ENCODE measurements at regions not wholly inside any gene's neighbourhood (a gene's known extent, or its start where the extent isn't known, plus 50 kb on each side); places are given as distances from the start of the nearest gene placed in this dataset.

DNA sequence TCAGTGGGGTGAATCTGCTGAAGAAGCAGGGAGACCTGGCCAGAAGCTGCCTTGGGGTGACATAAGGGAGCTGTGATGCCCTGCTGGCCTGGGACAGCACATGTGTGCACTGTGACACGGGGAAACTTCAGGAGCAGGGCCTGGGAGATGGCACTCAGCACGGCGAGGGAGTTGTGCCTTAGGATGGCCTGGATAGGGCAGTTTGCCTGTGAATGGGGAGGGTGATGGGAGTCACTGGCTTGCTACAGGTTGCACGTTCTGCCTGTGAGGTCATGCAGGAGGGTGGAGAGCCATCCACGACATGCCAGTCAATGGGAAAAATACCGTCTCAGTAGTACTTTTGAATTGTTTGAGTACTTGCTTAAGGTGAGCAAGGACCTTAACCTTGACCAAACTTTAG, 76.8 kb upstream of the UBE3A start:
- Histone ChIP-seq H3K9me3 (ENCODE audit: control insufficient read depth, insufficient read depth, low read length) (no peaks in the 10 kb centered on the region), H3K4me1 (ENCODE audit: control insufficient read depth, insufficient read depth, low read length) (peaks cover 7% of the 10 kb centered on the region), H3K4me3 (ENCODE audit: low read depth, low read length) (no peak overlapping the region), H3K27me3 (ENCODE audit: control insufficient read depth, insufficient read depth, low read length) (no peaks in the 10 kb centered on the region), H3K27ac (ENCODE audit: low read depth, low read length) (no peak overlapping the region), H3K36me3 (ENCODE audit: control insufficient read depth, insufficient read depth, low read length) (no peaks in the 10 kb centered on the region)
- whole genome bisulfite sequencing (ENCODE audit: insufficient coverage) = 92% methylated on average over 6 of the region's 6 CpGs
- DNase-seq (ENCODE audit: low read depth in 4 of 6, low spot score in 6 of 6) = no peak

DNA sequence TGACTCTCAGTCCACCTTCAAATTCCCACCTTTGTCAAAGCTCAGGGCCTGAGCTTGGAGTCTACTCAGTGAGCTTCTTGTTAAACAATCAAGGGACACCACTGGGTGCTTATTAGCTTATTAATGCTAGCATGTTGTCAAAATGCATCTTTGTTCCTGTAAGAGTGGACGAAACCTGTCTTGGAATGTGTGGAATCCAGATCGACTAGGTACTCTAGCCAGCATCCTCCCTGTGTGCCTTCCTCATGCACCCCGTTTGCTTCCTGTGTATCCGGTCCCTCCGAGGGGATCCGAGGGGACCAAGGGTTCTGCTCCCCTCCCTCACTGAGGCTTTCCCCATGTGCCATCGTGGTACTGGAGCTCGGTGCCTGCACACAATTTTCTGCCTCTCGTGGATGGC, 75.7 kb upstream of the UBE3A start:
- Histone ChIP-seq H3K27me3 (ENCODE audit: control insufficient read depth, insufficient read depth, low read length) (no peaks in the 10 kb centered on the region), H3K9me3 (ENCODE audit: control insufficient read depth, insufficient read depth, low read length) (no peaks in the 10 kb centered on the region), H3K4me3 (ENCODE audit: low read depth, low read length) (no peak overlapping the region), H3K27ac (ENCODE audit: low read depth, low read length) (no peak overlapping the region), H3K4me1 (ENCODE audit: control insufficient read depth, insufficient read depth, low read length) (peaks cover 7% of the 10 kb centered on the region), H3K36me3 (ENCODE audit: control insufficient read depth, insufficient read depth, low read length) (no peaks in the 10 kb centered on the region)
- WGBS (ENCODE audit: insufficient coverage) = 90% methylated on average over 9 of the region's 9 CpGs
- no peak for DNase-seq (ENCODE audit: low read depth in 4 of 6, low spot score in 6 of 6)

DNA sequence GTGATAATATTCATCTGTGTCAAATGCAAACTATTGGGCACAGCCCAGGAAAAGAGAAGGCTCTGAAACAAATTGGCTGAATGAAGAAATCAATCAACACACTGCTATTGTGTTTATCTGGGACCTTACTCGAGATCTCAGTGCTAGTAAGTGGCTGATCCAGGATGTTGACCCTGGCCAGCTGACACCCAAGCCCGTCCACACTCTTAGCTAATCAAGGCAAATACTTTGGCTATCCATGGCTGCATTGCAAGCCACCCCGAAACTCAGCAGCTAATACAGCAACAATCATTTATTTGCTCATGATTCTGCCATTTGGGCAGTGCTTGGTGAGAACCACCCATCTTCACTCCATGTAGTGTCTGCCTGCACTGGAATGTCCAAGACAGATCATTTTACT, 74.1 kb upstream of the UBE3A start:
- no peak overlapping the region for H3K4me3 ChIP-seq (ENCODE audit: low read depth, low read length)
- 69% methylated on average over 3 of the region's 3 CpGs for WGBS (ENCODE audit: insufficient coverage)
- H3K9me3 ChIP-seq (ENCODE audit: control insufficient read depth, insufficient read depth, low read length) = no peaks in the 10 kb centered on the region
- H3K27me3 ChIP-seq (ENCODE audit: control insufficient read depth, insufficient read depth, low read length) = no peaks in the 10 kb centered on the region
- no peaks in the 10 kb centered on the region for H3K36me3 ChIP-seq (ENCODE audit: control insufficient read depth, insufficient read depth, low read length)
- peaks cover 7% of the 10 kb centered on the region for H3K4me1 ChIP-seq (ENCODE audit: control insufficient read depth, insufficient read depth, low read length)
- no peak for DNase-seq (ENCODE audit: low read depth in 4 of 6, low spot score in 6 of 6)
- no peak overlapping the region for H3K27ac ChIP-seq (ENCODE audit: low read depth, low read length)

DNA sequence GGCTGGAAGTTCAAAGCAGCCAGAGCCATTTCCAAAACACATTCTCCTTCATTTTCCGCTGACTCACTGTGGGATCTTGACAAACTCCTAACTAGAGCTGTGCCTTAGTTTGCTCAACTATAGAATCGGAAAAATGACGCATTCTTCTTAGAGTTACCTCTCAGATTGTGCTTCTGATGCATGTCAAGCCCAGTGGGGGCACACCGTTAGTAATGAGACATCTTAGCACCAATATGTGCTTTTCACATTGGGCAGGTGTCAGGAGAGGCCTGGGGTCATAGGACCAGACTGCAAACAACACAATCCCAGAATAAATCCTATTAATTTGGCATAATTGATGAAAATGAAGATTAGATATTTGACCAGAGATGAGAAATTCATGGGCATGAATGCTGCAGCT, 71.3 kb upstream of the UBE3A start:
- no peaks in the 10 kb centered on the region for H3K36me3 ChIP-seq (ENCODE audit: control insufficient read depth, insufficient read depth, low read length)
- no peaks in the 10 kb centered on the region for H3K27me3 ChIP-seq (ENCODE audit: control insufficient read depth, insufficient read depth, low read length)
- no peak overlapping the region for H3K4me3 ChIP-seq (ENCODE audit: low read depth, low read length)
- 73% methylated on average over 2 of the region's 4 CpGs for WGBS (ENCODE audit: insufficient coverage)
- DNase-seq (ENCODE audit: low read depth in 4 of 6, low spot score in 6 of 6) = no peak
- H3K4me1 ChIP-seq (ENCODE audit: control insufficient read depth, insufficient read depth, low read length) = peaks cover 7% of the 10 kb centered on the region
- H3K27ac ChIP-seq (ENCODE audit: low read depth, low read length) = no peak overlapping the region
- no peaks in the 10 kb centered on the region for H3K9me3 ChIP-seq (ENCODE audit: control insufficient read depth, insufficient read depth, low read length)

DNA sequence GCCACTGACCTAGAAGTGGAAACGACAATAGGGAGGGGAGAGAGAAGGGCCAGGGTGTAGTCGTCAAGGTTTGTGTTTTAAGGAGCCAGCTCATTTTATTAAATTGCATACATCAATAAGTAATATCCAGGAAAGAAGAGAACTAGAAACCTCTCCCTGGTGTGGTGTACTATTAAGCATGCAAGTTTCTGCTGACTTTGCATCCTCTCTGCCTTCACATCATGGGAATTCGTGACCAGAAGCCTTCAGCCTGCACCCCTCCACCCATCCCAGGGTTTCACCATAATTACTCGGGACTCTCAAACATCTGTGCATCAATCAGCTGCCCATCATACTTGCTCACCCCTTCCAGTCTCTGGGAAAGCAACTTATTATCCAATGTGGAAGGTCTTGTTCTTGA, 70.9 kb upstream of the UBE3A start:
- H3K4me1 ChIP-seq (ENCODE audit: control insufficient read depth, insufficient read depth, low read length) = peaks cover 7% of the 10 kb centered on the region
- H3K27ac ChIP-seq (ENCODE audit: low read depth, low read length) = no peak overlapping the region
- DNase-seq (ENCODE audit: low read depth in 4 of 6, low spot score in 6 of 6) = no peak
- no peaks in the 10 kb centered on the region for H3K36me3 ChIP-seq (ENCODE audit: control insufficient read depth, insufficient read depth, low read length)
- H3K4me3 ChIP-seq (ENCODE audit: low read depth, low read length) = no peak overlapping the region
- 58% methylated on average over 1 of the region's 4 CpGs for WGBS (ENCODE audit: insufficient coverage)
- H3K9me3 ChIP-seq (ENCODE audit: control insufficient read depth, insufficient read depth, low read length) = no peaks in the 10 kb centered on the region
- no peaks in the 10 kb centered on the region for H3K27me3 ChIP-seq (ENCODE audit: control insufficient read depth, insufficient read depth, low read length)

DNA sequence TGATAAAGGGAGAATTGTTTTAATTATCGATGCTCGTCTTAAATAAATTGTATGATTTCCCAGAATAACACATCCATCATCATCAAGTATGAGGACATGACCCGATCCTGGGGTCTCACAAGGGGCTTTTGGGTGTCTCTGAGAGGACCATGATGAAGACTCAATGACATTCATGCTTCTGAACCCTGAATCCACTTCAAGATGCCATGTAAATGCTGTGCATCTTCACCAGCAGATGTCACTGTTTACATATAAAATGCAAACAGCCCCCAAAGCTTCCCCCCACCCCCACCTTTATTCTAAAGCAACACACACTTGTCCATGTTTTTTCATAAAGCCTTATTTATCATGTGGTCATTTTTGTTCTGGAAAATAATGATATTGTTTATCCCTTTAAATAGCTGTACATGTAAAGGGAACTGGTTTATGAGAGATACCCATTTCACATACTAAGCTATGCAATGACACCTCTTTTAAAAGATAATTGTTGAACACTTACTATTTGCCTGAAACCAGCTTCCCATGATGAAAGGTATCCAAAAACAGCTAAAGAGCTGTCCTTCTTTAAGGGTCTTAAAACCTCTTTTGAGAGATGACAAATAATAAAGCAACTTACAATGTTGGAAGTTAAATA, 69.7 kb upstream of the UBE3A start:
- peak in 4 of 6 donors; percentile 48 to 94 (median 66) for DNase-seq (ENCODE audit: low read depth in 4 of 6, low spot score in 6 of 6)
- H3K4me3 ChIP-seq (ENCODE audit: low read depth, low read length) = no peak overlapping the region
- H3K27me3 ChIP-seq (ENCODE audit: control insufficient read depth, insufficient read depth, low read length) = no peaks in the 10 kb centered on the region
- no peaks in the 10 kb centered on the region for H3K36me3 ChIP-seq (ENCODE audit: control insufficient read depth, insufficient read depth, low read length)
- WGBS (ENCODE audit: insufficient coverage) = 33% methylated on average over 1 of the region's 3 CpGs
- no peak overlapping the region for H3K27ac ChIP-seq (ENCODE audit: low read depth, low read length)
- no peaks in the 10 kb centered on the region for H3K9me3 ChIP-seq (ENCODE audit: control insufficient read depth, insufficient read depth, low read length)
- peaks cover 7% of the 10 kb centered on the region for H3K4me1 ChIP-seq (ENCODE audit: control insufficient read depth, insufficient read depth, low read length)

DNA sequence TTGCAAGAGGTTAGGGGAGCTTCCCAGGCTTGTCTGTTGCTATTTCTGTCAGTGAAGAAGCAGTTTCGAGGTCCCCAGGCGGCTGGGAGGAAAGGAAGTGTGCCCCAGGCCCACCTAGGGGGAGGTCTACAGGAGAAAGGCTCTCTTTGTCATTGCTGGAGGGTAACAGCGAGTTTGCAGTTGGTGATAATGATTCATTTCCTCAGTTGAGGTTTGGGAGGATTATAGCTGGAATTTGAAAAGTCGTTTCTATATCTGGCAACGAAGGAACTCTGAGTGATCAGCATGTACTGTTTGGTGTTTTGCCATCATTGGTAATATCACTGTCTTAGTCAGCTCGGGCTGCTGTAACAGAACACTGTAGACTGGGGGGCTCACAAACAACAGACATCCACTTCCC, 65.5 kb upstream of the UBE3A start:
- no peaks in the 10 kb centered on the region for H3K36me3 ChIP-seq (ENCODE audit: control insufficient read depth, insufficient read depth, low read length)
- DNase-seq (ENCODE audit: low read depth in 4 of 6, low spot score in 6 of 6) = no peak
- no peaks in the 10 kb centered on the region for H3K4me1 ChIP-seq (ENCODE audit: control insufficient read depth, insufficient read depth, low read length)
- H3K4me3 ChIP-seq (ENCODE audit: low read depth, low read length) = no peak overlapping the region
- WGBS (ENCODE audit: insufficient coverage) = 73% methylated on average over 5 of the region's 6 CpGs
- H3K27me3 ChIP-seq (ENCODE audit: control insufficient read depth, insufficient read depth, low read length) = no peaks in the 10 kb centered on the region
- H3K27ac ChIP-seq (ENCODE audit: low read depth, low read length) = no peak overlapping the region
- no peaks in the 10 kb centered on the region for H3K9me3 ChIP-seq (ENCODE audit: control insufficient read depth, insufficient read depth, low read length)

DNA sequence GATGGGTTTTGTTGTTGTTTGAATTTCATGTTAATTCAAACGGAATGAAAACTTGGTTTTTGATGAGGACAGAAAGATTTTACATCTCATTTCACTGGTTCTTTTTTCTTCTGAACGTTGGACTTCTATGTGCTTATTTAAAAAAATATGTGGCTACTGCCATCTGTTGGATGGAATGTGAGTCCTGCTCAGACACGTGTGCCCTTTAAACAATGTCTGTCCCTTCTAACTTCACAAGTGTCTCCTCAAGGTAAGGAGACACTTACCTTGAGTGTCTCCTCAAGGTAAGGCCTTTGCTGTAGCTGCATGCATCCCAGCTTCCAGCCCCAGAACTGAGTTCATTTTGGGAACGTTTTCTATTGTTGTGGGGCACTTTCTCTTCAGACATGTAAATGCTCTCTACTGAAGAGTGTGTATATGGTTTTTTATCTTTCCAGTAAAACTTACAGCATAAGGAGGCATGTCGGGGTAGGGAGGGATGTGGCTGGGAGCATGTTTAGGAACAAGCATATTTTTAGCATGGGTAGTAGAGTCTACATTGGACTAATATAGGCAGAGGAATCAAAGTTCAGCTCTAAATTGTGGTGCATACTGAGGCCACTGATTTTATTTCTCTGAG, 63.1 kb upstream of the UBE3A start:
- no peak overlapping the region for H3K27ac ChIP-seq (ENCODE audit: low read depth, low read length)
- no peaks in the 10 kb centered on the region for H3K27me3 ChIP-seq (ENCODE audit: control insufficient read depth, insufficient read depth, low read length)
- no peaks in the 10 kb centered on the region for H3K36me3 ChIP-seq (ENCODE audit: control insufficient read depth, insufficient read depth, low read length)
- H3K4me3 ChIP-seq (ENCODE audit: low read depth, low read length) = no peak overlapping the region
- H3K4me1 ChIP-seq (ENCODE audit: control insufficient read depth, insufficient read depth, low read length) = no peaks in the 10 kb centered on the region
- peak in 2 of 6 donors; percentile 61 to 86 for DNase-seq (ENCODE audit: low read depth in 4 of 6, low spot score in 6 of 6)
- WGBS (ENCODE audit: insufficient coverage) = 100% methylated on average over 1 of the region's 5 CpGs
- no peaks in the 10 kb centered on the region for H3K9me3 ChIP-seq (ENCODE audit: control insufficient read depth, insufficient read depth, low read length)

DNA sequence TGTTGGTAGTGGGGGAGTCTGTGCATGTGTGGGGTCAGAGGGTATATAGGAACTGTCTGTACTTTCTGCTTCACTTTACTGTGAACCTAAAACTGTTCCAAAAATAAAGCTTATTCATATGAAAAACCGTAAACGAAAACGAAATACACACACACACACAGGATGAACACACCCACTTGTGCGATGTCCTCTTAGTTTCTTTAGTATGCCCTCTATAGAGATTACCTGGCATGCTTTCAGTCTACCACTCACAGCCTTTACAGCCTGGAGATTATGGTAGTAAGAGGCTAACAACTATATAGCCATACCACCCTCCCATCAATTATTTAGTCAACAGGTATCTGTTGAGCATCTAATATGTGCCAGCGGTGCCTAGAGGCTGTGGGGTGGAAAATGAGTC, 60.0 kb upstream of the UBE3A start:
- DNase-seq (ENCODE audit: low read depth in 4 of 6, low spot score in 6 of 6) = no peak
- WGBS (ENCODE audit: insufficient coverage) = 80% methylated on average over 1 of the region's 5 CpGs
- Histone ChIP-seq H3K4me3 (ENCODE audit: low read depth, low read length) (no peak overlapping the region), H3K9me3 (ENCODE audit: control insufficient read depth, insufficient read depth, low read length) (no peaks in the 10 kb centered on the region), H3K4me1 (ENCODE audit: control insufficient read depth, insufficient read depth, low read length) (no peaks in the 10 kb centered on the region), H3K27me3 (ENCODE audit: control insufficient read depth, insufficient read depth, low read length) (no peaks in the 10 kb centered on the region), H3K27ac (ENCODE audit: low read depth, low read length) (no peak overlapping the region), H3K36me3 (ENCODE audit: control insufficient read depth, insufficient read depth, low read length) (no peaks in the 10 kb centered on the region)

DNA sequence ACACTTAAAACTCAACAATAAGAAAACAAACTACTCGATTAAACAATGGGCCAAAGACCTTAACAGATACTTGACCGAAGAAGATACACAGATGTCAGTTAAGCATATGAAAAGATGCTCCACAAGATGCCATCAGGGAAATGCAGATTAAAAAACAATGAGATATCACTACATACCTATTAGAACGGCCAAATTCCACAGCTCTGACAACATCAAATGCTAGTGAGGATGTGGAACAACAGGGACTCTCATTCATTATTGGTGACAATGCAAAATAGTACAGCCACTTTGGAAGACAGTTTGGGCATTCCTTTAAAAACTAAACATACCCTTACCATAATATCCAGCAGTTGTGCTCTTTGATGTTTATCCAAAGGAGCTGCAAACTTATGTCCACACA, 59.1 kb upstream of the UBE3A start:
- H3K36me3 ChIP-seq (ENCODE audit: control insufficient read depth, insufficient read depth, low read length) = no peaks in the 10 kb centered on the region
- no peaks in the 10 kb centered on the region for H3K27me3 ChIP-seq (ENCODE audit: control insufficient read depth, insufficient read depth, low read length)
- H3K4me3 ChIP-seq (ENCODE audit: low read depth, low read length) = no peak overlapping the region
- DNase-seq (ENCODE audit: low read depth in 4 of 6, low spot score in 6 of 6) = no peak
- no CpG with 5 or more reads among the region's 3 CpGs for WGBS (ENCODE audit: insufficient coverage)
- H3K27ac ChIP-seq (ENCODE audit: low read depth, low read length) = no peak overlapping the region
- no peaks in the 10 kb centered on the region for H3K4me1 ChIP-seq (ENCODE audit: control insufficient read depth, insufficient read depth, low read length)
- no peaks in the 10 kb centered on the region for H3K9me3 ChIP-seq (ENCODE audit: control insufficient read depth, insufficient read depth, low read length)

All from spinal cord (tissue), 9 donors.